ENCODE measurements at regions not wholly inside any gene's neighbourhood (a gene's known extent, or its start where the extent isn't known, plus 50 kb on each side); places are given as distances from the start of the nearest gene placed in this dataset.

GRCh38 chr5:8944005-8944404, 601.9 kb downstream of the SEMA5A start:
- TF ChIP-seq CTCF (IDR thresholded peaks at IDR 0.05) (no peak), POLR2A (IDR thresholded peaks at IDR 0.05) (no peak)
